Right lobe of liver (tissue), 4 donors: ENCODE measurements at regions not wholly inside any gene's neighbourhood (a gene's known extent, or its start where the extent isn't known, plus 50 kb on each side); places are given as distances from the start of the nearest gene placed in this dataset.

Source experiments
- POLR2A ChIP-seq: fragments of 450-650 bp; IDR thresholded peaks from one replicate; pipeline ENCODE4 v1.6.1; 2017; ENCODE audit warnings: antibody characterized with exemption, mild to moderate bottlenecking
- TF ChIP-seq, protein P1 (sequence below), 4 donors: fragments of 200-600 bp in 3 of 4; fragments of 450-650 bp in 1 of 4; IDR thresholded peaks; one replicate each; pipeline versions ENCODE4 v1.5.1 to v1.8.0; 2016 to 2022; ENCODE audit warnings: antibody characterized with exemption in 4 of 4, mild to moderate bottlenecking in 2 of 4
- donor health status: DM: no; HTN: no; CAD: no.
- donor health status: DM: no; HTN: no; CAD: no.
- donor health status: DM: no; HTN: yes; CAD: no.

DNA sequence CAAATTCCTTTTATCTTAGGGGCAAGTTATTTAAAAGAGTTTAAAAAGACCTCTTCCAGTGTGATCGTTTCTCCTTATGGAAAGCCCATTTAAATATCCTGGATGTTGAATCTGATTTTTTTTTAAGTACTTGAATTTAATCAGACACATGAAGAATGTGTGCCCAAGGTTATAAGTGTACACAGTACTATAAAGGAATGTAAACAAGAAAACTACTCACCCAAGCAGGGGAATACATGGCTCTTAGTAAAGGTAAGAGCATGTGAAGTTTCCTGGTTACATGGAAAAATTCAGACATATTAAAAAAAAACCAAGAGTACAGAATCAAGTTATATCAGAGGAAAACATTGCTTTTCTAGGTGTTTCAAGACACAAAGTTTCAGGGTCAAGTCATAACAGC, 546.9 kb downstream of the MATN1 start:
- TF ChIP-seq POLR2A: no peak
- TF ChIP-seq, protein P1, sequence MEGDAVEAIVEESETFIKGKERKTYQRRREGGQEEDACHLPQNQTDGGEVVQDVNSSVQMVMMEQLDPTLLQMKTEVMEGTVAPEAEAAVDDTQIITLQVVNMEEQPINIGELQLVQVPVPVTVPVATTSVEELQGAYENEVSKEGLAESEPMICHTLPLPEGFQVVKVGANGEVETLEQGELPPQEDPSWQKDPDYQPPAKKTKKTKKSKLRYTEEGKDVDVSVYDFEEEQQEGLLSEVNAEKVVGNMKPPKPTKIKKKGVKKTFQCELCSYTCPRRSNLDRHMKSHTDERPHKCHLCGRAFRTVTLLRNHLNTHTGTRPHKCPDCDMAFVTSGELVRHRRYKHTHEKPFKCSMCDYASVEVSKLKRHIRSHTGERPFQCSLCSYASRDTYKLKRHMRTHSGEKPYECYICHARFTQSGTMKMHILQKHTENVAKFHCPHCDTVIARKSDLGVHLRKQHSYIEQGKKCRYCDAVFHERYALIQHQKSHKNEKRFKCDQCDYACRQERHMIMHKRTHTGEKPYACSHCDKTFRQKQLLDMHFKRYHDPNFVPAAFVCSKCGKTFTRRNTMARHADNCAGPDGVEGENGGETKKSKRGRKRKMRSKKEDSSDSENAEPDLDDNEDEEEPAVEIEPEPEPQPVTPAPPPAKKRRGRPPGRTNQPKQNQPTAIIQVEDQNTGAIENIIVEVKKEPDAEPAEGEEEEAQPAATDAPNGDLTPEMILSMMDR (IDR thresholded peaks at IDR 0.05): no peak
